ENCODE measurements at regions not wholly inside any gene's neighbourhood (a gene's known extent, or its start where the extent isn't known, plus 50 kb on each side); places are given as distances from the start of the nearest gene placed in this dataset.

GRCh38 chr9:1362845-1363244 is 312.7 kb downstream of the DMRT2 start (continued):
- TF ChIP-seq MAX (IDR thresholded peaks at IDR 0.05; ENCODE audit: low read depth) (no peak), TCF12 (IDR thresholded peaks at IDR 0.05) (no peak), SIN3A (IDR thresholded peaks at IDR 0.05; ENCODE audit: borderline replicate concordance, low read depth, low read length) (no peak), FOXJ3 (CRISPR knock-in tag; IDR thresholded peaks at IDR 0.05) (no peak), RAD21 (IDR thresholded peaks at IDR 0.05; ENCODE audit: low read length) (no peak), JUND (IDR thresholded peaks at IDR 0.05) (no peak), USF2 (IDR thresholded peaks at IDR 0.05; ENCODE audit: borderline replicate concordance, low read depth, low read length) (no peak), USF1 (IDR thresholded peaks at IDR 0.05; ENCODE audit: borderline replicate concordance, low read depth) (no peak), POLR2AphosphoS5 (IDR thresholded peaks at IDR 0.05; ENCODE audit: low read depth, low read length) (no peak), TEAD4 (IDR thresholded peaks at IDR 0.05; ENCODE audit: borderline replicate concordance, insufficient read depth) (no peak), EP300 (IDR thresholded peaks at IDR 0.05; ENCODE audit: borderline replicate concordance in 1 of 2, low read depth in 1 of 2, low read length in 1 of 2) (no peak)

- Histone ChIP-seq H3F3A (replicated peaks; ENCODE audit: insufficient read depth) (no peaks in the 10 kb centered on the region), H3K4me2 (no peak overlapping the region), H3K27me3 (ENCODE audit: insufficient read depth) (no peaks in the 10 kb centered on the region), H3K27ac (ENCODE audit: low read depth in 2 of 2, low read length in 1 of 2) (no peak overlapping the region), H3K4me3 (ENCODE audit: low read depth in 2 of 2, low read length in 1 of 2) (no peak overlapping the region), H3K36me3 (replicated peaks in 1 of 2; ENCODE audit: control insufficient read depth in 1 of 2, insufficient read depth in 2 of 2, low read length in 1 of 2) (no peaks in the 10 kb centered on the region), H3K4me1 (ENCODE audit: control insufficient read depth in 1 of 2, insufficient read depth in 2 of 2, low read depth in 1 of 2, low read length in 1 of 2) (no peaks in the 10 kb centered on the region), H3K79me2 (ENCODE audit: insufficient read depth) (no peaks in the 10 kb centered on the region), H3K9ac (no peak overlapping the region), H3K9me3 (no peaks in the 10 kb centered on the region; the same call in 1 of the 2 replicates), H4K20me1 (ENCODE audit: insufficient read depth) (no peaks in the 10 kb centered on the region), H2AFZ (ENCODE audit: low read depth) (no peak overlapping the region), H3K9me2 (no peaks in the 10 kb centered on the region)
- no peak for TF ChIP-seq ZBTB33 (IDR thresholded peaks at IDR 0.05; ENCODE audit: borderline replicate concordance, low read depth)
- no peak for TF ChIP-seq EZH2phosphoT487 (IDR thresholded peaks at IDR 0.05; ENCODE audit: borderline replicate concordance, low read depth)
- no peak for TF ChIP-seq RAD21 (IDR thresholded peaks at IDR 0.05; ENCODE audit: low read length)
- no peak for TF ChIP-seq MAX (IDR thresholded peaks at IDR 0.05; ENCODE audit: low read depth)
- no peak for TF ChIP-seq ELF1 (IDR thresholded peaks at IDR 0.05)
- no peak for TF ChIP-seq NFIC (IDR thresholded peaks at IDR 0.05; ENCODE audit: borderline replicate concordance)
- no peak for TF ChIP-seq NRF1 (IDR thresholded peaks at IDR 0.05; ENCODE audit: low read depth, low read length)
- TF ChIP-seq RXRA (IDR thresholded peaks at IDR 0.05; ENCODE audit: borderline replicate concordance, low read depth) = no peak
- no peak for TF ChIP-seq REST (IDR thresholded peaks at IDR 0.05; ENCODE audit: low read depth, low read length)
- TF ChIP-seq TEAD4 (IDR thresholded peaks at IDR 0.05; ENCODE audit: borderline replicate concordance, insufficient read depth) = no peak
- no peak for TF ChIP-seq FOXM1 (IDR thresholded peaks at IDR 0.05; ENCODE audit: low read depth)
- TF ChIP-seq MXI1 (IDR thresholded peaks at IDR 0.05; ENCODE audit: low read depth, low read length) = no peak
- no peak for TF ChIP-seq SMC3 (IDR thresholded peaks at IDR 0.05; ENCODE audit: low read depth, low read length)
- TF ChIP-seq SIN3A (IDR thresholded peaks at IDR 0.05; ENCODE audit: borderline replicate concordance, low read depth, low read length) = no peak
- no peak for TF ChIP-seq GATA2 (CRISPR knock-in tag; IDR thresholded peaks at IDR 0.05)
- TF ChIP-seq FOXJ3 (CRISPR knock-in tag; IDR thresholded peaks at IDR 0.05) = no peak
- no peak for TF ChIP-seq YY1 (IDR thresholded peaks at IDR 0.05; ENCODE audit: low read depth)
- TF ChIP-seq EP300 (IDR thresholded peaks at IDR 0.05; ENCODE audit: borderline replicate concordance in 1 of 2, low read depth in 1 of 2, low read length in 1 of 2) = no peak
- TF ChIP-seq CHD2 (IDR thresholded peaks at IDR 0.05; ENCODE audit: low read length, partially characterized antibody) = no peak
- no peak for DNase-seq
- ChIA-PET CTCF (no interaction called here), POLR2A (no interaction called here)
- 2% methylated on average over 2 of the region's 2 CpGs for WGBS (ENCODE audit: low lambda C conversion rate)
Observed at GRCh38 chr9:1366276-1366675, 316.1 kb downstream of the DMRT2 start.
